ENCODE measurements at regions not wholly inside any gene's neighbourhood (a gene's known extent, or its start where the extent isn't known, plus 50 kb on each side); places are given as distances from the start of the nearest gene placed in this dataset.

DNA sequence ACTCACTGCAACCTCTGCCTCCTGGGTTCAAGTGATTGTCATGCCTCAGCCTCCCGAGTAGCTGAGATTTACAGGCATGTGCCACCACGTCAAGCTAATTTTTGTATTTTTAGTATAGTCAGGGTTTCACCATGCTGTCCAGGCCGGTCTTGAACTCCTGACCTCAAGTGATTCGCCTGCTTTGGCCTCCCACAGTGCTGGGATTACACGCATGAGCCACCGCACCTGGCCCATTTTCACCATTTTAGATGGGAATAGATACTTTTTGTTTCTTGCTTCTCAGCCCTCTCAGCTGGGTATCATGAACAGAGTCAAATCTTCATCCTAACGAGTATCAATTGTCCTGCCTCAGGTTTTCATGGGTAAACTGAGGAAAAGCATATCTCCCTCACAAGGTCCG, 235.0 kb downstream of the CDC5L start:
- Histone ChIP-seq H3K36me3 (ENCODE audit: insufficient read depth, low read length) (no peaks in the 10 kb centered on the region), H3K9me3 (ENCODE audit: control insufficient read depth in 1 of 2, low read length in 2 of 2) (no peaks in the 10 kb centered on the region), H3K4me1 (ENCODE audit: insufficient read depth, low read length) (no peaks in the 10 kb centered on the region), H3K4me3 (ENCODE audit: low read length in 2 of 2) (no peak overlapping the region), H3K27me3 (ENCODE audit: insufficient read depth, low read length) (no peaks in the 10 kb centered on the region), H3K27ac (ENCODE audit: low read depth, low read length) (no peak overlapping the region)
- no peaks in the 10 kb centered on the region for H3K27me3 Mint-ChIP-seq
- H3K4me1 Mint-ChIP-seq = peaks cover 0 to 4% (median 4%) of the 10 kb centered on the region in 4 donors
- H3K27ac Mint-ChIP-seq = no peak overlapping the region
- ChIA-PET POLR2A (ENCODE audit: partially characterized antibody) (no interaction called here), CTCF (ENCODE audit: partially characterized antibody) (no interaction called here)
- no peak overlapping the region for H3K4me3 Mint-ChIP-seq
- no peaks in the 10 kb centered on the region for H3K9me3 Mint-ChIP-seq
- no peak for DNase-seq
- H3K36me3 Mint-ChIP-seq = no peaks in the 10 kb centered on the region
- intact Hi-C loops (cut with micrococcal nuclease) = no loop called here

GRCh38 chr6:44622956-44623355, 235.4 kb downstream of the CDC5L start:
- no peaks in the 10 kb centered on the region for H3K9me3 Mint-ChIP-seq
- no peak overlapping the region for H3K4me3 Mint-ChIP-seq
- H3K27me3 Mint-ChIP-seq = no peaks in the 10 kb centered on the region
- DNase-seq = no peak
- Histone ChIP-seq H3K27me3 (ENCODE audit: insufficient read depth, low read length) (no peaks in the 10 kb centered on the region), H3K27ac (ENCODE audit: low read depth, low read length) (no peak overlapping the region), H3K36me3 (ENCODE audit: insufficient read depth, low read length) (no peaks in the 10 kb centered on the region), H3K4me3 (ENCODE audit: low read length in 2 of 2) (no peak overlapping the region), H3K9me3 (ENCODE audit: control insufficient read depth in 1 of 2, low read length in 2 of 2) (no peaks in the 10 kb centered on the region), H3K4me1 (ENCODE audit: insufficient read depth, low read length) (no peaks in the 10 kb centered on the region)
- no peak overlapping the region for H3K27ac Mint-ChIP-seq
- H3K4me1 Mint-ChIP-seq = peaks cover 0 to 5% (median 5%) of the 10 kb centered on the region in 4 donors
- intact Hi-C loops (cut with micrococcal nuclease) = no loop called here
- CTCF ChIA-PET (ENCODE audit: partially characterized antibody) = no interaction called here
- no peaks in the 10 kb centered on the region for H3K36me3 Mint-ChIP-seq
- POLR2A ChIA-PET (ENCODE audit: partially characterized antibody) = no interaction called here

DNA sequence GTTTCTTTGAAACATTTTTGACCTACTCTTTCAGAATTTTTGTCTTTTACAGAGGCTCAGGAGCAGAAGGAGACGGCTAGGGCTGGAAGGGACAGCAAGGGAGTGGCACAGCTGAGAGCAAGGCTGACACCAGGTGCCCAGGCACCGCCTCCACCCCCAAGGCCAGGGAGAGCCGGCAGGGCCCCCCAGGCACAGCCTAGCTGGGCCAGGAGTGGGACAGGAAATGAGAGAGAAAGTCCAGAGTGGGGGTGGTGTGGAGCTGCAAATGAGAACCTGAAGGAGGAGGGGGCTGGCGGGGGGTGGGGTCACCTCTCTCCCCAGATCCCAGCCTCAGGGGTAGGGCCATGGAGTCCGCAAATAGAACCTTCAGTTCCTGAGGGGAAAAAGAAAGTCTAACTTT, 236.7 kb downstream of the CDC5L start:
- Histone ChIP-seq H3K36me3 (ENCODE audit: insufficient read depth, low read length) (no peaks in the 10 kb centered on the region), H3K4me1 (ENCODE audit: insufficient read depth, low read length) (no peaks in the 10 kb centered on the region), H3K9me3 (ENCODE audit: control insufficient read depth in 1 of 2, low read length in 2 of 2) (no peaks in the 10 kb centered on the region), H3K27me3 (ENCODE audit: insufficient read depth, low read length) (no peaks in the 10 kb centered on the region), H3K27ac (ENCODE audit: low read depth, low read length) (no peak overlapping the region), H3K4me3 (ENCODE audit: low read length in 2 of 2) (no peak overlapping the region)
- DNase-seq = no peak
- no peak overlapping the region for H3K27ac Mint-ChIP-seq
- H3K36me3 Mint-ChIP-seq = no peaks in the 10 kb centered on the region
- no peak overlapping the region for H3K4me3 Mint-ChIP-seq
- CTCF ChIA-PET (ENCODE audit: partially characterized antibody) = interaction anchor here (1.7 kb wide), 1 partner anchor 10 kb away, joined by 3 read pairs; no protein-coding TSS in a partner anchor
- peaks cover 0 to 5% (median 5%) of the 10 kb centered on the region in 4 donors for H3K4me1 Mint-ChIP-seq
- H3K9me3 Mint-ChIP-seq = no peaks in the 10 kb centered on the region
- POLR2A ChIA-PET (ENCODE audit: partially characterized antibody) = no interaction called here
- intact Hi-C loops (cut with micrococcal nuclease) = no loop called here
- no peaks in the 10 kb centered on the region for H3K27me3 Mint-ChIP-seq

- Histone ChIP-seq H3K9me3 (ENCODE audit: control insufficient read depth in 1 of 2, low read length in 2 of 2) (no peaks in the 10 kb centered on the region), H3K4me3 (ENCODE audit: low read length in 2 of 2) (no peak overlapping the region), H3K36me3 (ENCODE audit: insufficient read depth, low read length) (no peaks in the 10 kb centered on the region), H3K4me1 (ENCODE audit: insufficient read depth, low read length) (no peaks in the 10 kb centered on the region), H3K27me3 (ENCODE audit: insufficient read depth, low read length) (no peaks in the 10 kb centered on the region), H3K27ac (ENCODE audit: low read depth, low read length) (no peak overlapping the region)
- no peaks in the 10 kb centered on the region for H3K9me3 Mint-ChIP-seq
- peaks cover 0 to 5% (median 5%) of the 10 kb centered on the region in 4 donors for H3K4me1 Mint-ChIP-seq
- ChIA-PET POLR2A (ENCODE audit: partially characterized antibody) (no interaction called here), CTCF (ENCODE audit: partially characterized antibody) (interaction anchor here (1.7 kb wide), 1 partner anchor 9 kb away, joined by 3 read pairs; no protein-coding TSS in a partner anchor)
- H3K27ac Mint-ChIP-seq = peak overlapping the region in 1 of 7 donors; percentile 17
- H3K27me3 Mint-ChIP-seq = peaks cover 0 to under 1% of the 10 kb centered on the region in 2 donors
- intact Hi-C loops (cut with micrococcal nuclease) = no loop called here
- no peak overlapping the region for H3K4me3 Mint-ChIP-seq
- no peak for DNase-seq
- H3K36me3 Mint-ChIP-seq = no peaks in the 10 kb centered on the region
Measured at GRCh38 chr6:44624936-44625573, 237.5 kb downstream of the CDC5L start.

DNA sequence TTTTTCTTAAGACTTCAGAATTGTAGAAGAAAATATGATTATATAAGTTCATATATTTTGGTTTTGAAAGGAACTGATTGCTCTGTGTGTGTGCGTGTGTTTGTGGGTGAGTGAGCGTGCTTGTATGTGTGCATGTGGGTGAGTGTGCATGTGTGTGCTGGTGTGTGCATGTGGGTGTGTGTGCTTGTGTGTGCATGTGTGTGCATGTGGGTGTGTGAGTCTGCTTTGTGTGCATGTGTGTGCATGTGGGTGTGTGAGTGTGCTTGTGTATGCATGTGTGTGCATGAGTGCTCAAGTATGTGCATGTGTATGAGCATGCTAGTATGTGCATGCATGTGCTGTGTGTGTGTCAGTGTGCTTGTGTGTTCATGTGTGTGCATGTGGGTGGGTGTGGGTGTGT, 238.5 kb downstream of the CDC5L start:
- peaks cover 0 to 2% of the 10 kb centered on the region in 2 donors for H3K27me3 Mint-ChIP-seq
- DNase-seq = no peak
- no peaks in the 10 kb centered on the region for H3K36me3 ChIP-seq (ENCODE audit: insufficient read depth, low read length)
- no peaks in the 10 kb centered on the region for H3K9me3 Mint-ChIP-seq
- H3K4me3 Mint-ChIP-seq = peak overlapping the region in 1 of 8 donors; percentile 0
- H3K36me3 Mint-ChIP-seq = no peaks in the 10 kb centered on the region
- H3K27me3 ChIP-seq (ENCODE audit: insufficient read depth, low read length) = no peaks in the 10 kb centered on the region
- no peak overlapping the region for H3K4me3 ChIP-seq (ENCODE audit: low read length in 2 of 2)
- ChIA-PET POLR2A (ENCODE audit: partially characterized antibody) (no interaction called here), CTCF (ENCODE audit: partially characterized antibody) (no interaction called here)
- H3K9me3 ChIP-seq (ENCODE audit: control insufficient read depth in 1 of 2, low read length in 2 of 2) = no peaks in the 10 kb centered on the region
- no peaks in the 10 kb centered on the region for H3K4me1 ChIP-seq (ENCODE audit: insufficient read depth, low read length)
- H3K27ac ChIP-seq (ENCODE audit: low read depth, low read length) = no peak overlapping the region
- intact Hi-C loops (cut with micrococcal nuclease) = no loop called here
- peaks cover 0 to 9% (median 5%) of the 10 kb centered on the region in 4 donors for H3K4me1 Mint-ChIP-seq
- H3K27ac Mint-ChIP-seq = no peak overlapping the region

- H3K27me3 Mint-ChIP-seq = peaks cover 0 to 2% of the 10 kb centered on the region in 2 donors
- Histone ChIP-seq H3K9me3 (ENCODE audit: control insufficient read depth in 1 of 2, low read length in 2 of 2) (no peaks in the 10 kb centered on the region), H3K36me3 (ENCODE audit: insufficient read depth, low read length) (no peaks in the 10 kb centered on the region), H3K27ac (ENCODE audit: low read depth, low read length) (no peak overlapping the region), H3K4me1 (ENCODE audit: insufficient read depth, low read length) (no peaks in the 10 kb centered on the region), H3K4me3 (ENCODE audit: low read length in 2 of 2) (no peak overlapping the region), H3K27me3 (ENCODE audit: insufficient read depth, low read length) (no peaks in the 10 kb centered on the region)
- H3K4me1 Mint-ChIP-seq = peaks cover 0 to 9% (median 5%) of the 10 kb centered on the region in 4 donors
- H3K9me3 Mint-ChIP-seq = no peaks in the 10 kb centered on the region
- H3K27ac Mint-ChIP-seq = peak overlapping the region in 1 of 7 donors; percentile 37
- intact Hi-C loops (cut with micrococcal nuclease) = no loop called here
- no peaks in the 10 kb centered on the region for H3K36me3 Mint-ChIP-seq
- POLR2A ChIA-PET (ENCODE audit: partially characterized antibody) = no interaction called here
- H3K4me3 Mint-ChIP-seq = no peak overlapping the region
- CTCF ChIA-PET (ENCODE audit: partially characterized antibody) = no interaction called here
- DNase-seq = no peak
Measured at GRCh38 chr6:44626616-44627015, 239.1 kb downstream of the CDC5L start.

GRCh38 chr6:44627091-44627882, 239.8 kb downstream of the CDC5L start:
- Mint-ChIP-seq H3K4me1 (peaks cover 0 to 9% (median 5%) of the 10 kb centered on the region in 4 donors), H3K27me3 (peaks cover 0 to 2% of the 10 kb centered on the region in 2 donors), H3K4me3 (peak overlapping the region in 3 of 8 donors; percentile 24 to 37 (median 30)), H3K27ac (peak overlapping the region in 3 of 7 donors; percentile 37 to 53 (median 46)), H3K9me3 (no peaks in the 10 kb centered on the region), H3K36me3 (no peaks in the 10 kb centered on the region)
- DNase-seq = no peak
- intact Hi-C loops (cut with micrococcal nuclease) = no loop called here
- H3K27me3 ChIP-seq (ENCODE audit: insufficient read depth, low read length) = no peaks in the 10 kb centered on the region
- ChIA-PET POLR2A (ENCODE audit: partially characterized antibody) (no interaction called here), CTCF (ENCODE audit: partially characterized antibody) (no interaction called here)
- H3K9me3 ChIP-seq (ENCODE audit: control insufficient read depth in 1 of 2, low read length in 2 of 2) = no peaks in the 10 kb centered on the region
- H3K4me1 ChIP-seq (ENCODE audit: insufficient read depth, low read length) = no peaks in the 10 kb centered on the region
- H3K27ac ChIP-seq (ENCODE audit: low read depth, low read length) = no peak overlapping the region
- no peak overlapping the region for H3K4me3 ChIP-seq (ENCODE audit: low read length in 2 of 2)
- no peaks in the 10 kb centered on the region for H3K36me3 ChIP-seq (ENCODE audit: insufficient read depth, low read length)
